Epithelial cell of esophagus (primary cell): ENCODE measurements at regions not wholly inside any gene's neighbourhood (a gene's known extent, or its start where the extent isn't known, plus 50 kb on each side); places are given as distances from the start of the nearest gene placed in this dataset.
"Not testable (repeated sequence)": the region's sequence is repeated elsewhere in the genome, so short reads cannot be mapped to it uniquely, and the experiment has no call there.

Experiments used
- DNase-seq: peaks from one replicate; pipeline ENCODE4 v3.0.0; 2010; ENCODE audit warnings: low read depth
- H3K4me3 ChIP-seq: 2 replicates; pipeline ENCODE4 v1.5.1; 2011; ENCODE audit warnings: mild to moderate bottlenecking, low read length, control low read depth
- TF ChIP-seq, protein P1 (sequence below): IDR thresholded peaks from 2 replicates; pipeline ENCODE4 v1.5.1; 2011; ENCODE audit warnings: low read depth, mild to moderate bottlenecking, low read length, control low read depth, inconsistent platforms; ENCODE audit not compliant: insufficient read depth; ENCODE audit errors: missing control alignments

GRCh38 chr3:185306286-185306685 is 52.4 kb upstream of the EHHADH start:
- H3K4me3 ChIP-seq, DNase-seq: not testable (repeated sequence)

DNA sequence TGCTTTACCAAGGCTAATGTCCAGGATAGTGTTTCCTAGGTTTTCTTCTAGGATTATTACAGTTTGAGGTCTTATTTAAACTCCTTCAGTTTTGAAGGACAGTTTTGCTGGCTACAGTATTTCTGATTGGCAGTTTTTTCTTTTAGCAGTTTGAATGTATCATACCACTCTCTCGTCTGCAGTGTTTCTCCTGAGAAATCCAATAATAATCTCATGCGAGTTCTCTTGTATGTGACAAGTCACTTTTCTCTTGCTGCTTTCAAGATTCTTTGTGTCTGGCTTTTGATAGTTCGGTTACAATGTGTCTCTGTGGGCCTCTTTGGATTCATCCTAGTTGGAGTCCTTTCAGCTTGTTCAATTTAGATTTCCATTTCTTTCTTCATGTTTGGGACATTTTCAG is 53.0 kb upstream of the EHHADH start:
- TF ChIP-seq, protein P1, sequence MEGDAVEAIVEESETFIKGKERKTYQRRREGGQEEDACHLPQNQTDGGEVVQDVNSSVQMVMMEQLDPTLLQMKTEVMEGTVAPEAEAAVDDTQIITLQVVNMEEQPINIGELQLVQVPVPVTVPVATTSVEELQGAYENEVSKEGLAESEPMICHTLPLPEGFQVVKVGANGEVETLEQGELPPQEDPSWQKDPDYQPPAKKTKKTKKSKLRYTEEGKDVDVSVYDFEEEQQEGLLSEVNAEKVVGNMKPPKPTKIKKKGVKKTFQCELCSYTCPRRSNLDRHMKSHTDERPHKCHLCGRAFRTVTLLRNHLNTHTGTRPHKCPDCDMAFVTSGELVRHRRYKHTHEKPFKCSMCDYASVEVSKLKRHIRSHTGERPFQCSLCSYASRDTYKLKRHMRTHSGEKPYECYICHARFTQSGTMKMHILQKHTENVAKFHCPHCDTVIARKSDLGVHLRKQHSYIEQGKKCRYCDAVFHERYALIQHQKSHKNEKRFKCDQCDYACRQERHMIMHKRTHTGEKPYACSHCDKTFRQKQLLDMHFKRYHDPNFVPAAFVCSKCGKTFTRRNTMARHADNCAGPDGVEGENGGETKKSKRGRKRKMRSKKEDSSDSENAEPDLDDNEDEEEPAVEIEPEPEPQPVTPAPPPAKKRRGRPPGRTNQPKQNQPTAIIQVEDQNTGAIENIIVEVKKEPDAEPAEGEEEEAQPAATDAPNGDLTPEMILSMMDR = no peak
- no peak overlapping the region for H3K4me3 ChIP-seq
- no peak for DNase-seq

GRCh38 chr3:185308126-185308754 is 54.4 kb upstream of the EHHADH start:
- peak; percentile 80 for DNase-seq
- TF ChIP-seq, protein P1 = peak; percentile 87
- no peak overlapping the region for H3K4me3 ChIP-seq

GRCh38 chr3:185309302-185309701 is 53.6 kb upstream of the MAP3K13 start:
- H3K4me3 ChIP-seq = no peak overlapping the region
- TF ChIP-seq, protein P1 = no peak
- DNase-seq = no peak

GRCh38 chr3:185309795-185310194 is 53.1 kb upstream of the MAP3K13 start:
- DNase-seq = no peak
- TF ChIP-seq, protein P1 = no peak
- H3K4me3 ChIP-seq = no peak overlapping the region

DNA sequence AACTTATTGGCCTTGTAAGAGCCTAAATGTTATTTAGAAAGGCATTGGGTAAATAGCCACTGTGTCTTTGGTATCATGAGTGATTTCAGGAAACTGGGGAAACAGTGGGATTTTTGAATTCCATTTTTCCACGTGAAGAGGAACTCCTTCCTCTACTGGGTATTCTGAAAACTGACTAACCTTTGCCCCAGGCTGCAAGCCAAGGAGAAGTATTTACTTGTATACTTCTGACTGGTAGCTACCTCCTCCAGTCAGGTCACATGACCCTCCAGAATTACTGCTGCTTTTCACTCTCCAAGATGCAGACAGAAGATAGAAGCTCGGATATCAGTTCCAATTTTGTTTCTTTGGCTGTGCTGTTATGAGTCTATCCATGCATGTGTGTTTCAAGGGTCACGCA is 50.9 kb upstream of the MAP3K13 start:
- H3K4me3 ChIP-seq = no peak overlapping the region
- TF ChIP-seq, protein P1 = no peak
- peak; percentile 29 for DNase-seq
